Nephron (organoid): ENCODE measurements at regions not wholly inside any gene's neighbourhood (a gene's known extent, or its start where the extent isn't known, plus 50 kb on each side); places are given as distances from the start of the nearest gene placed in this dataset.
A peak's percentile ranks its signal among the peaks of the same experiment; 100 is the strongest.
"Not testable (repeated sequence)": the region's sequence is repeated elsewhere in the genome, so short reads cannot be mapped to it uniquely, and the experiment has no call there.

Experiments used
- H3K27ac Mint-ChIP-seq, 3 experiments: 2 replicates each; pipeline ENCODE4 v1.8.0; 2020; ENCODE audit warnings: mixed read lengths in 3 of 3, mild to moderate bottlenecking in 2 of 3, moderate library complexity in 1 of 3
- H3K27me3 Mint-ChIP-seq: 2 replicates; pipeline ENCODE4 v1.8.0; 2021; ENCODE audit warnings: low read depth, mild to moderate bottlenecking, moderate library complexity, mixed read lengths
- H3K36me3 Mint-ChIP-seq: 2 replicates; pipeline ENCODE4 v1.8.0; 2020; ENCODE audit warnings: low read depth, mixed read lengths
- H3K4me1 Mint-ChIP-seq: 2 replicates; pipeline ENCODE4 v1.8.0; 2020; ENCODE audit warnings: mixed read lengths
- H3K4me3 Mint-ChIP-seq, 3 experiments: 2 replicates each; pipeline ENCODE4 v1.8.0; 2020; ENCODE audit warnings: mild to moderate bottlenecking in 3 of 3, mixed read lengths in 3 of 3, moderate library complexity in 2 of 3
- H3K9me3 Mint-ChIP-seq: 2 replicates; pipeline ENCODE4 v1.8.0; 2020; ENCODE audit warnings: mixed read lengths
- TF ChIP-seq, protein P1 (sequence below), 3 experiments: fragments of 200-600 bp; sonication (generic); IDR thresholded peaks; one replicate each; pipeline ENCODE4 v1.5.0; 2021; ENCODE audit warnings: antibody characterized with exemption in 3 of 3; ENCODE audit not compliant: unreplicated experiment in 3 of 3

DNA sequence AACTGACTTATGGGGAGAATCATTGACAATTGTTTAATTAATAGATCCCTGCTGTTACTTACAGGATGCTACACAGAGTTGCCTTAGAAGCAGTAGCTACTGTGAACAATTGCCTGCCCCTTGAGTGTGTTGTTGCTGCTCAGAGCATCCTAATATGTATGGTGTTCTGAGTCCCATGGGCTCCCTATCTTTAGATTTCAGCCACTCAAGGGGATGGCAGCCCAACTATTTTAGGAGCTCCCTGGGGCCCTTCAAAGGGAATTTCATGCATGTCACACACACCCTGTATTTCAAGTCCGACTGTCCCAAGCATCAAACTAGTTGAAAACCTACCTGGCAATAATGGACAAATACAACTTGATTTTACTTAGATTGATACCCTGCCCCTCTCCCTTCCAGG is 111.2 kb downstream of the NOC3L start:
- H3K4me1 Mint-ChIP-seq = peaks cover 17% of the 10 kb centered on the region
- H3K27me3 Mint-ChIP-seq = no peaks in the 10 kb centered on the region
- H3K4me3 Mint-ChIP-seq = no peak overlapping the region
- peaks cover 27% of the 10 kb centered on the region for H3K36me3 Mint-ChIP-seq
- no peaks in the 10 kb centered on the region for H3K9me3 Mint-ChIP-seq
- H3K27ac Mint-ChIP-seq = no peak overlapping the region
- TF ChIP-seq, protein P1, sequence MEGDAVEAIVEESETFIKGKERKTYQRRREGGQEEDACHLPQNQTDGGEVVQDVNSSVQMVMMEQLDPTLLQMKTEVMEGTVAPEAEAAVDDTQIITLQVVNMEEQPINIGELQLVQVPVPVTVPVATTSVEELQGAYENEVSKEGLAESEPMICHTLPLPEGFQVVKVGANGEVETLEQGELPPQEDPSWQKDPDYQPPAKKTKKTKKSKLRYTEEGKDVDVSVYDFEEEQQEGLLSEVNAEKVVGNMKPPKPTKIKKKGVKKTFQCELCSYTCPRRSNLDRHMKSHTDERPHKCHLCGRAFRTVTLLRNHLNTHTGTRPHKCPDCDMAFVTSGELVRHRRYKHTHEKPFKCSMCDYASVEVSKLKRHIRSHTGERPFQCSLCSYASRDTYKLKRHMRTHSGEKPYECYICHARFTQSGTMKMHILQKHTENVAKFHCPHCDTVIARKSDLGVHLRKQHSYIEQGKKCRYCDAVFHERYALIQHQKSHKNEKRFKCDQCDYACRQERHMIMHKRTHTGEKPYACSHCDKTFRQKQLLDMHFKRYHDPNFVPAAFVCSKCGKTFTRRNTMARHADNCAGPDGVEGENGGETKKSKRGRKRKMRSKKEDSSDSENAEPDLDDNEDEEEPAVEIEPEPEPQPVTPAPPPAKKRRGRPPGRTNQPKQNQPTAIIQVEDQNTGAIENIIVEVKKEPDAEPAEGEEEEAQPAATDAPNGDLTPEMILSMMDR (IDR thresholded peaks at IDR 0.05; ENCODE audit: unreplicated experiment in 3 of 3) = no peak

DNA sequence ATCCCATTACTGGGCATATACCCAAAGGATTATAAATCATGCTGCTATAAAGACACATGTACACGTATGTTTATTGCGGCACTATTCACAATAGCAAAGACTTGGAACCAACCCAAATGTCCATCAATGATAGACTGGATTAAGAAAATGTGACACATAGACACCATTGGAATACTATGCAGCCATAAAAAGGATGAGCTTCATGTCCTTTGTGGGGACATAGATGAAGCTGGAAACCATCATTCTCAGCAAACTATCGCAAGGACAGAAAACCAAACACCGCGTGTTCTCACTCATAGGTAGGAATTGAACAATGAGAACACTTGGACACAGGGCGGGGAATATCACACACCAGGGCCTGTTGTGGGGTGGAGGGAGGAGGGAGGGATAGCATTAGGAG is 105.3 kb downstream of the NOC3L start:
- H3K9me3 Mint-ChIP-seq, H3K4me1 Mint-ChIP-seq, H3K4me3 Mint-ChIP-seq, H3K27ac Mint-ChIP-seq, H3K27me3 Mint-ChIP-seq: not testable (repeated sequence)
- H3K36me3 Mint-ChIP-seq = peaks cover 34% of the 10 kb centered on the region

DNA sequence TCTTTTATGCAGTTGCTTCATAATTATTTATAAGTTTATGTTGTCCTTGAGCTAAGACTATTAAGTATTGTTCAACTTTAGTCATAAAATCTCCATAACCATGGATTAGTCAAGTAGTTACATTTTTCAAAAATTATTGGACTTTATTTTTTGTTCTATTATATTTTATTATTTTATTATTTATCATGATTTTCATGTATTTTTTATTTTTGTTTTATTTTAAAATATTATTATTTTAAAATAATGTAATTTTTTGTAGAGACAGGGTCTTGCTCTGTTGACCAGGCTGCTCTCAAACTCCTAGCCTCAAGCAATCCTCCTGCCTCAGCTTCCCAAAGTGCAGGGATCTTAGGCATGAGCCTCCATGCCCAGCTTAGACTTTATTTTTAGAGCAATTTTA is 102.3 kb downstream of the NOC3L start:
- TF ChIP-seq, protein P1 (IDR thresholded peaks at IDR 0.05; ENCODE audit: unreplicated experiment in 3 of 3) = no peak
- H3K36me3 Mint-ChIP-seq = peaks cover 23% of the 10 kb centered on the region
- no peak overlapping the region for H3K27ac Mint-ChIP-seq
- H3K4me3 Mint-ChIP-seq = no peak overlapping the region
- no peaks in the 10 kb centered on the region for H3K9me3 Mint-ChIP-seq
- H3K27me3 Mint-ChIP-seq = no peaks in the 10 kb centered on the region
- no peaks in the 10 kb centered on the region for H3K4me1 Mint-ChIP-seq

DNA sequence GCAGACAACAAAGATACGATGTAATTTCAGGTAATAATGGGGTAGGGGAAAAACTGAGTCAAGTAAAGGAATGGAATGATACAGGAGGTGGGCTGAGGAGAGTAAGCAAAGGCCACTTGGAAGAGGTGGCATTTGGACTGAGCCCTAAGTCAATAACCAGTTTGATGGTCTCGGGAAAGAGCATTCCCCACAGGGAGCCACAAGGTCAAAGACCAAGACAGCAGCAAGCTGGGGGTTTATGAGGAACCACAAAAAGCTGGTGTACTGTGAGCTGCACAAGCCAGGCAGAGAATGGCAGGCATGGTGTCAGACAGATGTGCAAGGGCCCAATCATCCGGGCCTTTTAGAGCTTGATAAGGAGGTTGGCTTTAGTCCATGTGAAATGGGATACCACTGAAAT is 98.7 kb downstream of the NOC3L start:
- no peaks in the 10 kb centered on the region for H3K27me3 Mint-ChIP-seq
- H3K9me3 Mint-ChIP-seq = no peaks in the 10 kb centered on the region
- TF ChIP-seq, protein P1 (IDR thresholded peaks at IDR 0.05; ENCODE audit: unreplicated experiment in 3 of 3) = no peak
- H3K4me1 Mint-ChIP-seq = peaks cover 10% of the 10 kb centered on the region
- H3K4me3 Mint-ChIP-seq = no peak overlapping the region
- peaks cover 31% of the 10 kb centered on the region for H3K36me3 Mint-ChIP-seq
- no peak overlapping the region for H3K27ac Mint-ChIP-seq

DNA sequence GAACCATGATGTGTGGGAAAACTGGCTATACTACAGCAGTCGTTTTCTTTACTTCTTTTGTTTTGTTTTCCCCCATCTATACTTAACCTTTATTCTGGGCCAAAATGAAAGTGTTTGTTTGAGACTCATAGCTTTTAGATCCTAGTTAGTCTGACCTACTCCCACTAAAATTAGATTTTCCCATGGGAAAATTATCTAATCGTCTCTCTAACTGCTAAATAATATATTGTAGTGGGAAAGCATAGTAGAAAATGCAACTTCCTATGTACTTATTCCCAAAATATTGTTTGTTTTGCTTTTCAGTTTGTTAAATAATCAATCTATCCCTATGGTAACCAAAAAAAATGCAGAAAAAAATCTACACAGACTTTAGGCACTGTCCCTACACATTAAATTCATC is 96.6 kb downstream of the NOC3L start:
- Mint-ChIP-seq H3K27ac (peak overlapping the region in 2 of 3 experiments; percentile 20 to 56), H3K9me3 (peaks cover 3% of the 10 kb centered on the region), H3K4me1 (peaks cover 10% of the 10 kb centered on the region), H3K36me3 (peaks cover 36% of the 10 kb centered on the region), H3K27me3 (no peaks in the 10 kb centered on the region), H3K4me3 (no peak overlapping the region)
- TF ChIP-seq, protein P1 (IDR thresholded peaks at IDR 0.05; ENCODE audit: unreplicated experiment in 3 of 3) = no peak

DNA sequence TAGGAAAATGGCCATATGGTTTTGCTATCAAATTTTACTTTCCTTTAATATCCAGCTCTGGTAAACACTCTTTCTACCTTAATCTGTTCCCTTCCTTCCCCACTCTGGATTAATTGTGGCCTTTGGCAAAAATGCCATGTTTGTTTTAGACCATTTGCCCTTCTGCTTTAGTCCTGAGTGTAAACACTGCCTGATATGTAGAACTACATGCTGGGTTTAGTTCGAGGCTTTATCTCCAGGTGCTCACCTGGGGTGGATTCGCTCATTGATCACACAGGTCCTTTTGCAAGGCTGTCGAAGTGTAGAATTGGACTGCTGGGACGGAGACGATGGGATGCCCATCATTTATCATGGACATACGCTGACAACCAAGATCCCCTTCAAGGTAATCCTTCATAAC is 94.1 kb downstream of the NOC3L start:
- H3K27me3 Mint-ChIP-seq = no peaks in the 10 kb centered on the region
- no peak overlapping the region for H3K4me3 Mint-ChIP-seq
- no peak overlapping the region for H3K27ac Mint-ChIP-seq
- TF ChIP-seq, protein P1 (IDR thresholded peaks at IDR 0.05; ENCODE audit: unreplicated experiment in 3 of 3) = no peak
- H3K9me3 Mint-ChIP-seq = peaks cover 21% of the 10 kb centered on the region
- peaks cover 54% of the 10 kb centered on the region for H3K36me3 Mint-ChIP-seq
- peaks cover 17% of the 10 kb centered on the region for H3K4me1 Mint-ChIP-seq
